Activated T-helper 2 cell treated with anti-CD3 and anti-CD28 coated beads, Interferon-gamma antibody, Interleukin-2, Interleukin-4, amounts not matched to agents 10 μg/mL and 5 μg/mL and 100 μg/mL, durations not matched to agents 14 hours and 24 hours and 36 hours (primary cell): ENCODE measurements at regions not wholly inside any gene's neighbourhood (a gene's known extent, or its start where the extent isn't known, plus 50 kb on each side); places are given as distances from the start of the nearest gene placed in this dataset.

Source experiments
- DNase-seq: peaks from one replicate; pipeline ENCODE4 v3.0.0; 2021; ENCODE audit warnings: low spot score
- H3K27ac Mint-ChIP-seq: one replicate; pipeline ENCODE4 v1.8.0; 2021; ENCODE audit warnings: mixed read lengths
- H3K27me3 Mint-ChIP-seq: one replicate; pipeline ENCODE4 v1.8.0; 2021; ENCODE audit warnings: low read depth, mixed read lengths
- H3K36me3 Mint-ChIP-seq: one replicate; pipeline ENCODE4 v1.8.0; 2021; ENCODE audit warnings: low read depth, mixed read lengths
- H3K4me1 Mint-ChIP-seq: one replicate; pipeline ENCODE4 v1.8.0; 2021; ENCODE audit warnings: low read depth, mixed read lengths
- H3K4me3 Mint-ChIP-seq: one replicate; pipeline ENCODE4 v1.8.0; 2021; ENCODE audit warnings: low read depth, mild to moderate bottlenecking, moderate library complexity, mixed read lengths
- H3K9me3 Mint-ChIP-seq: one replicate; pipeline ENCODE4 v1.8.0; 2021; ENCODE audit warnings: mixed read lengths
- intact Hi-C: fragments of 100-400 bp; cut with micrococcal nuclease; formaldehyde crosslinking; loops from one replicate; pipeline ENCODE4 v1.15.1; 2023

GRCh38 chr3:117135207-117135606 is 425.6 kb downstream of the TUSC7 start:
- Mint-ChIP-seq H3K9me3 (no peaks in the 10 kb centered on the region), H3K36me3 (no peaks in the 10 kb centered on the region), H3K4me3 (no peak overlapping the region), H3K4me1 (no peaks in the 10 kb centered on the region), H3K27ac (no peak overlapping the region), H3K27me3 (no peaks in the 10 kb centered on the region)
- intact Hi-C loops = no loop called here
- no peak for DNase-seq

- Mint-ChIP-seq H3K36me3 (no peaks in the 10 kb centered on the region), H3K27me3 (no peaks in the 10 kb centered on the region), H3K4me1 (no peaks in the 10 kb centered on the region), H3K4me3 (no peak overlapping the region), H3K9me3 (no peaks in the 10 kb centered on the region), H3K27ac (no peak overlapping the region)
- no peak for DNase-seq
- intact Hi-C loops = no loop called here
Measured at GRCh38 chr3:117136003-117136402, 426.4 kb downstream of the TUSC7 start.

GRCh38 chr3:117137065-117137464 is 427.5 kb downstream of the TUSC7 start:
- intact Hi-C loops = no loop called here
- DNase-seq = no peak
- Mint-ChIP-seq H3K27ac (no peak overlapping the region), H3K36me3 (no peaks in the 10 kb centered on the region), H3K9me3 (no peaks in the 10 kb centered on the region), H3K4me1 (no peaks in the 10 kb centered on the region), H3K27me3 (no peaks in the 10 kb centered on the region), H3K4me3 (no peak overlapping the region)

- Mint-ChIP-seq H3K4me3 (no peak overlapping the region), H3K36me3 (no peaks in the 10 kb centered on the region), H3K27me3 (no peaks in the 10 kb centered on the region), H3K27ac (no peak overlapping the region), H3K4me1 (no peaks in the 10 kb centered on the region), H3K9me3 (no peaks in the 10 kb centered on the region)
- intact Hi-C loops = no loop called here
- DNase-seq = no peak
Measured at GRCh38 chr3:117139681-117140080, 430.1 kb downstream of the TUSC7 start.

- Mint-ChIP-seq H3K4me1 (no peaks in the 10 kb centered on the region), H3K27ac (no peak overlapping the region), H3K27me3 (no peaks in the 10 kb centered on the region), H3K36me3 (no peaks in the 10 kb centered on the region), H3K9me3 (no peaks in the 10 kb centered on the region), H3K4me3 (no peak overlapping the region)
- no peak for DNase-seq
- intact Hi-C loops = no loop called here
Measured at GRCh38 chr3:117141812-117142211, 432.2 kb downstream of the TUSC7 start.

- Mint-ChIP-seq H3K27me3 (no peaks in the 10 kb centered on the region), H3K9me3 (no peaks in the 10 kb centered on the region), H3K4me3 (no peak overlapping the region), H3K27ac (no peak overlapping the region), H3K4me1 (no peaks in the 10 kb centered on the region), H3K36me3 (no peaks in the 10 kb centered on the region)
- intact Hi-C loops = no loop called here
- DNase-seq = no peak
Measured at GRCh38 chr3:117144853-117145252, 435.3 kb downstream of the TUSC7 start.

GRCh38 chr3:117145677-117146076 is 436.1 kb downstream of the TUSC7 start:
- intact Hi-C loops = no loop called here
- H3K36me3 Mint-ChIP-seq = no peaks in the 10 kb centered on the region
- H3K4me3 Mint-ChIP-seq = no peak overlapping the region
- H3K9me3 Mint-ChIP-seq = no peaks in the 10 kb centered on the region
- DNase-seq = no peak
- no peak overlapping the region for H3K27ac Mint-ChIP-seq
- no peaks in the 10 kb centered on the region for H3K27me3 Mint-ChIP-seq
- no peaks in the 10 kb centered on the region for H3K4me1 Mint-ChIP-seq

- no peak for DNase-seq
- no peaks in the 10 kb centered on the region for H3K9me3 Mint-ChIP-seq
- H3K27me3 Mint-ChIP-seq = no peaks in the 10 kb centered on the region
- no peak overlapping the region for H3K4me3 Mint-ChIP-seq
- H3K4me1 Mint-ChIP-seq = no peaks in the 10 kb centered on the region
- H3K27ac Mint-ChIP-seq = no peak overlapping the region
- intact Hi-C loops = no loop called here
- H3K36me3 Mint-ChIP-seq = no peaks in the 10 kb centered on the region
Measured at GRCh38 chr3:117146571-117146970, 437.0 kb downstream of the TUSC7 start.

- no peak for DNase-seq
- no peak overlapping the region for H3K27ac Mint-ChIP-seq
- H3K4me1 Mint-ChIP-seq = no peaks in the 10 kb centered on the region
- intact Hi-C loops = no loop called here
- H3K36me3 Mint-ChIP-seq = no peaks in the 10 kb centered on the region
- H3K4me3 Mint-ChIP-seq = no peak overlapping the region
- H3K9me3 Mint-ChIP-seq = no peaks in the 10 kb centered on the region
- no peaks in the 10 kb centered on the region for H3K27me3 Mint-ChIP-seq
Measured at GRCh38 chr3:117149584-117149983, 440.0 kb downstream of the TUSC7 start.

GRCh38 chr3:117150628-117151027 is 441.0 kb downstream of the TUSC7 start:
- no peak for DNase-seq
- Mint-ChIP-seq H3K4me3 (no peak overlapping the region), H3K4me1 (no peaks in the 10 kb centered on the region), H3K27me3 (no peaks in the 10 kb centered on the region), H3K27ac (no peak overlapping the region), H3K9me3 (no peaks in the 10 kb centered on the region), H3K36me3 (no peaks in the 10 kb centered on the region)
- intact Hi-C loops = no loop called here

GRCh38 chr3:117160176-117160575 is 450.6 kb downstream of the TUSC7 start:
- H3K9me3 Mint-ChIP-seq = no peaks in the 10 kb centered on the region
- H3K27me3 Mint-ChIP-seq = no peaks in the 10 kb centered on the region
- no peaks in the 10 kb centered on the region for H3K36me3 Mint-ChIP-seq
- no peak overlapping the region for H3K27ac Mint-ChIP-seq
- intact Hi-C loops = no loop called here
- DNase-seq = no peak
- no peak overlapping the region for H3K4me3 Mint-ChIP-seq
- H3K4me1 Mint-ChIP-seq = no peaks in the 10 kb centered on the region

GRCh38 chr3:117161816-117162215 is 452.2 kb downstream of the TUSC7 start:
- no peaks in the 10 kb centered on the region for H3K36me3 Mint-ChIP-seq
- intact Hi-C loops = no loop called here
- peaks cover 5% of the 10 kb centered on the region for H3K9me3 Mint-ChIP-seq
- no peak overlapping the region for H3K4me3 Mint-ChIP-seq
- H3K27ac Mint-ChIP-seq = no peak overlapping the region
- no peaks in the 10 kb centered on the region for H3K4me1 Mint-ChIP-seq
- H3K27me3 Mint-ChIP-seq = no peaks in the 10 kb centered on the region
- DNase-seq = no peak

- Mint-ChIP-seq H3K9me3 (peaks cover 8% of the 10 kb centered on the region), H3K36me3 (no peaks in the 10 kb centered on the region), H3K4me3 (no peak overlapping the region), H3K27ac (no peak overlapping the region), H3K4me1 (no peaks in the 10 kb centered on the region), H3K27me3 (no peaks in the 10 kb centered on the region)
- intact Hi-C loops = no loop called here
- DNase-seq = no peak
Measured at GRCh38 chr3:117165176-117165575, 455.6 kb downstream of the TUSC7 start.

- Mint-ChIP-seq H3K9me3 (peaks cover 8% of the 10 kb centered on the region), H3K27me3 (no peaks in the 10 kb centered on the region), H3K36me3 (no peaks in the 10 kb centered on the region), H3K27ac (no peak overlapping the region), H3K4me3 (no peak overlapping the region), H3K4me1 (no peaks in the 10 kb centered on the region)
- intact Hi-C loops = no loop called here
- no peak for DNase-seq
Measured at GRCh38 chr3:117165601-117166051, 456.0 kb downstream of the TUSC7 start.
